WTC11 (cell line): ENCODE measurements at regions not wholly inside any gene's neighbourhood (a gene's known extent, or its start where the extent isn't known, plus 50 kb on each side); places are given as distances from the start of the nearest gene placed in this dataset.

Experiments used
- ATAC-seq: fragments of 200-7000 bp; cut with Tn5 transposase; 2 replicates; pipeline ENCODE4 v1.10.0; 2021; ENCODE audit warnings: mild to moderate bottlenecking, moderate library complexity
- CTCF ChIA-PET: fragments of 300-600 bp; sonication (Branson Sonifier 250); formaldehyde crosslinking; loops from one replicate; lab custom pipeline; 2021; ENCODE audit warnings: antibody characterized with exemption; lab: Charles Lee
- POLR2A ChIA-PET: fragments of 350-600 bp; sonication (Branson Sonifier 250); formaldehyde crosslinking; loops from one replicate; lab custom pipeline; 2021; ENCODE audit warnings: antibody characterized with exemption; lab: Charles Lee
- DNase-seq: peaks from one replicate; pipeline ENCODE4 v3.0.0; 2021; ENCODE audit warnings: low spot score
- H3K27ac Mint-ChIP-seq: 2 replicates; pipeline ENCODE4 v1.8.0; 2021; ENCODE audit warnings: mixed read lengths
- H3K27me3 Mint-ChIP-seq: 2 replicates; pipeline ENCODE4 v1.8.0; 2021; ENCODE audit warnings: low read depth, mild to moderate bottlenecking, moderate library complexity, mixed read lengths
- H3K36me3 Mint-ChIP-seq: 2 replicates; pipeline ENCODE4 v1.8.0; 2021; ENCODE audit warnings: mixed read lengths
- H3K4me1 Mint-ChIP-seq: 2 replicates; pipeline ENCODE4 v1.8.0; 2022; ENCODE audit warnings: mixed read lengths
- H3K4me3 Mint-ChIP-seq: 2 replicates; pipeline ENCODE4 v1.8.0; 2021; ENCODE audit warnings: mild to moderate bottlenecking, moderate library complexity, mixed read lengths
- H3K9me3 Mint-ChIP-seq: 2 replicates; pipeline ENCODE4 v1.8.0; 2021; ENCODE audit warnings: mixed read lengths
- CBFB ChIP-seq: sonication (generic); formaldehyde crosslinking; IDR thresholded peaks from 2 replicates; pipeline ENCODE4 v1.8.1; 2022; ENCODE audit warnings: mild to moderate bottlenecking, low read depth, missing genetic modification reagents
- ERG ChIP-seq: fragments of 250-450 bp; sonication (Bioruptor Pico); IDR thresholded peaks from 2 replicates; pipeline ENCODE4 v1.8.0; 2021; ENCODE audit warnings: mild to moderate bottlenecking
- FOXK1 ChIP-seq: sonication (generic); formaldehyde crosslinking; IDR thresholded peaks from 2 replicates; pipeline ENCODE4 v1.8.0; 2022; ENCODE audit warnings: mild to moderate bottlenecking, moderate library complexity, missing genetic modification reagents
- HMGA2 ChIP-seq: fragments of 250-450 bp; sonication (Bioruptor Pico); IDR thresholded peaks from 2 replicates; pipeline ENCODE4 v1.4.0; 2021; ENCODE audit warnings: mild to moderate bottlenecking, moderate library complexity
- IRF1 ChIP-seq: sonication (generic); formaldehyde crosslinking; IDR thresholded peaks from 2 replicates; pipeline ENCODE4 v1.8.0; 2023; ENCODE audit warnings: missing genetic modification reagents
- IRF2 ChIP-seq: sonication (generic); formaldehyde crosslinking; IDR thresholded peaks from 2 replicates; pipeline ENCODE4 v1.8.0; 2022; ENCODE audit warnings: low read depth, missing genetic modification reagents, borderline replicate concordance
- JAZF1 ChIP-seq: fragments of 250-450 bp; sonication (Bioruptor Pico); IDR thresholded peaks from 2 replicates; pipeline ENCODE4 v1.9.0; 2021; ENCODE audit warnings: moderate library complexity, mild to moderate bottlenecking, inconsistent platforms
- NFATC4 ChIP-seq: fragments of 250-450 bp; sonication (Bioruptor Pico); IDR thresholded peaks from 2 replicates; pipeline ENCODE4 v1.9.0; 2021; ENCODE audit warnings: mild to moderate bottlenecking
- OVOL2 ChIP-seq: fragments of 250-450 bp; sonication (Bioruptor Pico); IDR thresholded peaks from 2 replicates; pipeline ENCODE4 v1.9.0; 2021; ENCODE audit warnings: mild to moderate bottlenecking, borderline replicate concordance
- TP53 ChIP-seq: sonication (generic); formaldehyde crosslinking; IDR thresholded peaks from 2 replicates; pipeline ENCODE4 v1.8.1; 2023; ENCODE audit warnings: mild to moderate bottlenecking, missing genetic modification reagents
- ZBTB43 ChIP-seq: sonication (generic); formaldehyde crosslinking; IDR thresholded peaks from 2 replicates; pipeline ENCODE4 v1.8.1; 2023; ENCODE audit warnings: mild to moderate bottlenecking, missing genetic modification reagents
- ZNF317 ChIP-seq: sonication (generic); formaldehyde crosslinking; IDR thresholded peaks from 2 replicates; pipeline ENCODE4 v1.8.1; 2023; ENCODE audit warnings: low read depth, mild to moderate bottlenecking, moderate library complexity, missing genetic modification reagents, borderline replicate concordance
- ZNF396 ChIP-seq: fragments of 250-450 bp; sonication (Bioruptor Pico); IDR thresholded peaks from 2 replicates; pipeline ENCODE4 v1.8.0; 2021; ENCODE audit warnings: mild to moderate bottlenecking, moderate library complexity, borderline replicate concordance
- ZNF416 ChIP-seq: fragments of 250-450 bp; sonication (Bioruptor Pico); IDR thresholded peaks from 2 replicates; pipeline ENCODE4 v1.9.0; 2021; ENCODE audit warnings: mild to moderate bottlenecking, inconsistent platforms
- TF ChIP-seq, protein P1 (sequence below): sonication (generic); formaldehyde crosslinking; IDR thresholded peaks from 2 replicates; pipeline ENCODE4 v1.8.0; 2022; ENCODE audit warnings: missing genetic modification reagents
- TF ChIP-seq, protein P2 (sequence below): fragments of 200-600 bp; IDR thresholded peaks from 2 replicates; pipeline ENCODE4 v1.8.0; 2022; ENCODE audit warnings: antibody characterized with exemption
- TF ChIP-seq, protein P3 (sequence below): sonication (generic); formaldehyde crosslinking; IDR thresholded peaks from 2 replicates; pipeline ENCODE4 v1.8.1; 2022; ENCODE audit warnings: mild to moderate bottlenecking, missing genetic modification reagents, moderate library complexity, borderline replicate concordance
- TF ChIP-seq, protein P4 (sequence below): sonication (generic); formaldehyde crosslinking; IDR thresholded peaks from 2 replicates; pipeline ENCODE4 v1.8.0; 2023; ENCODE audit warnings: mild to moderate bottlenecking, missing genetic modification reagents

- TF ChIP-seq ZBTB43 (CRISPR knock-in tag) (no peak), ERG (CRISPR knock-in tag) (no peak)
- TF ChIP-seq, protein P1, sequence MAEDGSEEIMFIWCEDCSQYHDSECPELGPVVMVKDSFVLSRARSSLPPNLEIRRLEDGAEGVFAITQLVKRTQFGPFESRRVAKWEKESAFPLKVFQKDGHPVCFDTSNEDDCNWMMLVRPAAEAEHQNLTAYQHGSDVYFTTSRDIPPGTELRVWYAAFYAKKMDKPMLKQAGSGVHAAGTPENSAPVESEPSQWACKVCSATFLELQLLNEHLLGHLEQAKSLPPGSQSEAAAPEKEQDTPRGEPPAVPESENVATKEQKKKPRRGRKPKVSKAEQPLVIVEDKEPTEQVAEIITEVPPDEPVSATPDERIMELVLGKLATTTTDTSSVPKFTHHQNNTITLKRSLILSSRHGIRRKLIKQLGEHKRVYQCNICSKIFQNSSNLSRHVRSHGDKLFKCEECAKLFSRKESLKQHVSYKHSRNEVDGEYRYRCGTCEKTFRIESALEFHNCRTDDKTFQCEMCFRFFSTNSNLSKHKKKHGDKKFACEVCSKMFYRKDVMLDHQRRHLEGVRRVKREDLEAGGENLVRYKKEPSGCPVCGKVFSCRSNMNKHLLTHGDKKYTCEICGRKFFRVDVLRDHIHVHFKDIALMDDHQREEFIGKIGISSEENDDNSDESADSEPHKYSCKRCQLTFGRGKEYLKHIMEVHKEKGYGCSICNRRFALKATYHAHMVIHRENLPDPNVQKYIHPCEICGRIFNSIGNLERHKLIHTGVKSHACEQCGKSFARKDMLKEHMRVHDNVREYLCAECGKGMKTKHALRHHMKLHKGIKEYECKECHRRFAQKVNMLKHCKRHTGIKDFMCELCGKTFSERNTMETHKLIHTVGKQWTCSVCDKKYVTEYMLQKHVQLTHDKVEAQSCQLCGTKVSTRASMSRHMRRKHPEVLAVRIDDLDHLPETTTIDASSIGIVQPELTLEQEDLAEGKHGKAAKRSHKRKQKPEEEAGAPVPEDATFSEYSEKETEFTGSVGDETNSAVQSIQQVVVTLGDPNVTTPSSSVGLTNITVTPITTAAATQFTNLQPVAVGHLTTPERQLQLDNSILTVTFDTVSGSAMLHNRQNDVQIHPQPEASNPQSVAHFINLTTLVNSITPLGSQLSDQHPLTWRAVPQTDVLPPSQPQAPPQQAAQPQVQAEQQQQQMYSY (CRISPR knock-in tag), result no peak
These were observed 256.8 kb downstream of the PLOD2 start (continued) for GRCh38 chr3:145904138-145904537.

DNA sequence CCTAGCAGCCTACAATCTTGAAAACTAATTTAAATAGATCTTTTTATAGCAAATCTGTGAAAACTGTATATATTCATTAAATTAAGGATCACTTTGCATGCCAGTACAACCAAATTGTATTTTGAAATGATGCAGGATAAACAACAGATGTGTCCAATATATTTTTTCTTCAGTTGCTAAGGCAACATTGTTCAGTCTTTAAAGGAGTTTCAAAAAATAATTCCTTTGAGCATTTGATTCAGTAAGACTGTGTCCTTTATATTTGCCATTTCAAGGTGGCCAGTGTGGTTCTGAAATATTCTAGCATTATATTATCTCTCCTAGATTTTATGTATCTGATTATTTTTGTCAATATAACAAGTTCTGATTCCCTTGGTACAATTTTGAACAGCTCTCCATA lies 254.7 kb downstream of the PLOD2 start:
- H3K9me3 Mint-ChIP-seq, result no peaks in the 10 kb centered on the region
- H3K27ac Mint-ChIP-seq, result no peak overlapping the region
- H3K4me3 Mint-ChIP-seq, result no peak overlapping the region
- POLR2A ChIA-PET, result no interaction called here
- DNase-seq (no peak), ATAC-seq (no peak)
- H3K27me3 Mint-ChIP-seq, result no peaks in the 10 kb centered on the region
- no peaks in the 10 kb centered on the region for H3K36me3 Mint-ChIP-seq
- H3K4me1 Mint-ChIP-seq, result peaks cover 7% of the 10 kb centered on the region
- CTCF ChIA-PET, result no interaction called here
- TF ChIP-seq OVOL2 (no peak), ZNF396 (CRISPR knock-in tag) (no peak), JAZF1 (no peak), ZBTB43 (CRISPR knock-in tag) (no peak), TP53 (CRISPR knock-in tag) (no peak), CBFB (CRISPR knock-in tag) (no peak), NFATC4 (no peak), ZNF317 (CRISPR knock-in tag) (no peak), IRF2 (no peak), FOXK1 (no peak), HMGA2 (no peak), IRF1 (CRISPR knock-in tag) (no peak), ZNF416 (CRISPR knock-in tag) (no peak)
- TF ChIP-seq, protein P2, sequence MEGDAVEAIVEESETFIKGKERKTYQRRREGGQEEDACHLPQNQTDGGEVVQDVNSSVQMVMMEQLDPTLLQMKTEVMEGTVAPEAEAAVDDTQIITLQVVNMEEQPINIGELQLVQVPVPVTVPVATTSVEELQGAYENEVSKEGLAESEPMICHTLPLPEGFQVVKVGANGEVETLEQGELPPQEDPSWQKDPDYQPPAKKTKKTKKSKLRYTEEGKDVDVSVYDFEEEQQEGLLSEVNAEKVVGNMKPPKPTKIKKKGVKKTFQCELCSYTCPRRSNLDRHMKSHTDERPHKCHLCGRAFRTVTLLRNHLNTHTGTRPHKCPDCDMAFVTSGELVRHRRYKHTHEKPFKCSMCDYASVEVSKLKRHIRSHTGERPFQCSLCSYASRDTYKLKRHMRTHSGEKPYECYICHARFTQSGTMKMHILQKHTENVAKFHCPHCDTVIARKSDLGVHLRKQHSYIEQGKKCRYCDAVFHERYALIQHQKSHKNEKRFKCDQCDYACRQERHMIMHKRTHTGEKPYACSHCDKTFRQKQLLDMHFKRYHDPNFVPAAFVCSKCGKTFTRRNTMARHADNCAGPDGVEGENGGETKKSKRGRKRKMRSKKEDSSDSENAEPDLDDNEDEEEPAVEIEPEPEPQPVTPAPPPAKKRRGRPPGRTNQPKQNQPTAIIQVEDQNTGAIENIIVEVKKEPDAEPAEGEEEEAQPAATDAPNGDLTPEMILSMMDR, result no peak
- TF ChIP-seq, protein P3, sequence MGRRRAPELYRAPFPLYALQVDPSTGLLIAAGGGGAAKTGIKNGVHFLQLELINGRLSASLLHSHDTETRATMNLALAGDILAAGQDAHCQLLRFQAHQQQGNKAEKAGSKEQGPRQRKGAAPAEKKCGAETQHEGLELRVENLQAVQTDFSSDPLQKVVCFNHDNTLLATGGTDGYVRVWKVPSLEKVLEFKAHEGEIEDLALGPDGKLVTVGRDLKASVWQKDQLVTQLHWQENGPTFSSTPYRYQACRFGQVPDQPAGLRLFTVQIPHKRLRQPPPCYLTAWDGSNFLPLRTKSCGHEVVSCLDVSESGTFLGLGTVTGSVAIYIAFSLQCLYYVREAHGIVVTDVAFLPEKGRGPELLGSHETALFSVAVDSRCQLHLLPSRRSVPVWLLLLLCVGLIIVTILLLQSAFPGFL (CRISPR knock-in tag), result no peak
- TF ChIP-seq, protein P1 (CRISPR knock-in tag), result no peak
- TF ChIP-seq, protein P4, sequence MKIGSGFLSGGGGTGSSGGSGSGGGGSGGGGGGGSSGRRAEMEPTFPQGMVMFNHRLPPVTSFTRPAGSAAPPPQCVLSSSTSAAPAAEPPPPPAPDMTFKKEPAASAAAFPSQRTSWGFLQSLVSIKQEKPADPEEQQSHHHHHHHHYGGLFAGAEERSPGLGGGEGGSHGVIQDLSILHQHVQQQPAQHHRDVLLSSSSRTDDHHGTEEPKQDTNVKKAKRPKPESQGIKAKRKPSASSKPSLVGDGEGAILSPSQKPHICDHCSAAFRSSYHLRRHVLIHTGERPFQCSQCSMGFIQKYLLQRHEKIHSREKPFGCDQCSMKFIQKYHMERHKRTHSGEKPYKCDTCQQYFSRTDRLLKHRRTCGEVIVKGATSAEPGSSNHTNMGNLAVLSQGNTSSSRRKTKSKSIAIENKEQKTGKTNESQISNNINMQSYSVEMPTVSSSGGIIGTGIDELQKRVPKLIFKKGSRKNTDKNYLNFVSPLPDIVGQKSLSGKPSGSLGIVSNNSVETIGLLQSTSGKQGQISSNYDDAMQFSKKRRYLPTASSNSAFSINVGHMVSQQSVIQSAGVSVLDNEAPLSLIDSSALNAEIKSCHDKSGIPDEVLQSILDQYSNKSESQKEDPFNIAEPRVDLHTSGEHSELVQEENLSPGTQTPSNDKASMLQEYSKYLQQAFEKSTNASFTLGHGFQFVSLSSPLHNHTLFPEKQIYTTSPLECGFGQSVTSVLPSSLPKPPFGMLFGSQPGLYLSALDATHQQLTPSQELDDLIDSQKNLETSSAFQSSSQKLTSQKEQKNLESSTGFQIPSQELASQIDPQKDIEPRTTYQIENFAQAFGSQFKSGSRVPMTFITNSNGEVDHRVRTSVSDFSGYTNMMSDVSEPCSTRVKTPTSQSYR (CRISPR knock-in tag), result no peak
